Gastroesophageal sphincter (tissue), 3 donors: ENCODE measurements at regions not wholly inside any gene's neighbourhood (a gene's known extent, or its start where the extent isn't known, plus 50 kb on each side); places are given as distances from the start of the nearest gene placed in this dataset.

Source experiments
- EP300 ChIP-seq: sonication (generic); formaldehyde crosslinking; IDR thresholded peaks from one replicate; pipeline ENCODE4 v1.6.1; 2017; ENCODE audit warnings: antibody characterized with exemption, mild to moderate bottlenecking
- POLR2A ChIP-seq, 2 donors: fragments of 450-650 bp; IDR thresholded peaks; one replicate each; pipeline ENCODE4 v1.6.1; 2017; ENCODE audit warnings: antibody characterized with exemption in 2 of 2, mild to moderate bottlenecking in 2 of 2, moderate library complexity in 1 of 2
- POLR2AphosphoS5 ChIP-seq: sonication (generic); formaldehyde crosslinking; IDR thresholded peaks from one replicate; pipeline ENCODE4 v1.6.1; 2017; ENCODE audit warnings: antibody characterized with exemption
- TF ChIP-seq, protein P1 (sequence below), 4 experiments: fragments of 200-600 bp in 2 of 4; fragments of 450-650 bp in 2 of 4; sonication (generic) in 1 of 4; IDR thresholded peaks; one replicate each; pipeline ENCODE4 v1.5.1; 2017 to 2019; ENCODE audit warnings: antibody characterized with exemption in 4 of 4, mild to moderate bottlenecking in 2 of 4, moderate library complexity in 2 of 4

DNA sequence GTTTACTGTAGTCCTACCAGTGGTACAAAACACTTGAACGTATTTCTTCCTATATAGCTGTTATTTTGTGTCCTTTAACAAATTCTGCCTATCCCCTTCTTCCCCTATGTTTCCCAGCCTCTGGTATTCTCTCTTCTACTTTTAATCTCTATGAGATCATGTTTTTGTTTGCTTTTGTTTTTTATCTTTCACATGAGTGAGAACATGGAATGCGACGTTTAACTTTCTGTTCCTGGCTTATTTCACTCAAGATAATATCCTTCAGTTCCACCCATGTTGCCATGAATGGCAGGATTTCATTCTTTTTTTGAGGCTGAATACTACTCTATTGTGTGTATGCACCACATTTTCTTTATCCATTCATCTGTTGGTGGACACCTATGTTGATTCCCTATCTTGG lies 634.4 kb upstream of the WWC1 start:
- TF ChIP-seq, protein P1, sequence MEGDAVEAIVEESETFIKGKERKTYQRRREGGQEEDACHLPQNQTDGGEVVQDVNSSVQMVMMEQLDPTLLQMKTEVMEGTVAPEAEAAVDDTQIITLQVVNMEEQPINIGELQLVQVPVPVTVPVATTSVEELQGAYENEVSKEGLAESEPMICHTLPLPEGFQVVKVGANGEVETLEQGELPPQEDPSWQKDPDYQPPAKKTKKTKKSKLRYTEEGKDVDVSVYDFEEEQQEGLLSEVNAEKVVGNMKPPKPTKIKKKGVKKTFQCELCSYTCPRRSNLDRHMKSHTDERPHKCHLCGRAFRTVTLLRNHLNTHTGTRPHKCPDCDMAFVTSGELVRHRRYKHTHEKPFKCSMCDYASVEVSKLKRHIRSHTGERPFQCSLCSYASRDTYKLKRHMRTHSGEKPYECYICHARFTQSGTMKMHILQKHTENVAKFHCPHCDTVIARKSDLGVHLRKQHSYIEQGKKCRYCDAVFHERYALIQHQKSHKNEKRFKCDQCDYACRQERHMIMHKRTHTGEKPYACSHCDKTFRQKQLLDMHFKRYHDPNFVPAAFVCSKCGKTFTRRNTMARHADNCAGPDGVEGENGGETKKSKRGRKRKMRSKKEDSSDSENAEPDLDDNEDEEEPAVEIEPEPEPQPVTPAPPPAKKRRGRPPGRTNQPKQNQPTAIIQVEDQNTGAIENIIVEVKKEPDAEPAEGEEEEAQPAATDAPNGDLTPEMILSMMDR (IDR thresholded peaks at IDR 0.05): no peak
- TF ChIP-seq POLR2AphosphoS5 (no peak), POLR2A (IDR thresholded peaks at IDR 0.05) (no peak), EP300 (no peak)
